Right lobe of liver (tissue), 6 donors: ENCODE measurements at regions not wholly inside any gene's neighbourhood (a gene's known extent, or its start where the extent isn't known, plus 50 kb on each side); places are given as distances from the start of the nearest gene placed in this dataset.
A peak's percentile ranks its signal among the peaks of the same experiment; 100 is the strongest.

Experiments used
- ATAC-seq, 4 donors: fragments of 200-7000 bp; cut with Tn5 transposase; one replicate each; pipeline ENCODE4 v1.9.1; 2020; ENCODE audit warnings: mild to moderate bottlenecking in 4 of 4, moderate library complexity in 4 of 4
- DNase-seq, 3 donors: peaks; one replicate each; pipeline ENCODE4 v3.0.0-alpha.2; 2020
- H3K27ac ChIP-seq, 3 donors: fragments of 200-600 bp; one replicate each; pipeline ENCODE4 v1.8.0; 2022
- H3K27me3 ChIP-seq, 2 donors: fragments of 200-600 bp; one replicate each; pipeline ENCODE4 v1.8.0; 2022
- H3K36me3 ChIP-seq, 4 donors: fragments of 200-600 bp; sonication (generic) in 1 of 4; one replicate each; pipeline versions ENCODE4 v1.5.1 to v1.8.0; 2017 to 2022; ENCODE audit warnings: control low read depth in 1 of 4
- H3K4me1 ChIP-seq, 4 donors: fragments of 200-600 bp; sonication (generic) in 1 of 4; one replicate each; pipeline versions ENCODE4 v1.5.1 to v1.8.0; 2017 to 2022; ENCODE audit warnings: control low read depth in 1 of 4
- H3K4me3 ChIP-seq, 3 donors: fragments of 200-600 bp; one replicate each; pipeline ENCODE4 v1.8.0; 2022
- H3K9me3 ChIP-seq, 4 donors: fragments of 200-600 bp; sonication (generic) in 1 of 4; one replicate each; pipeline versions ENCODE4 v1.5.1 to v1.8.0; 2017 to 2022; ENCODE audit warnings: control low read depth in 1 of 4
- POLR2A ChIP-seq: fragments of 450-650 bp; IDR thresholded peaks from one replicate; pipeline ENCODE4 v1.6.1; 2017; ENCODE audit warnings: antibody characterized with exemption, mild to moderate bottlenecking
- WGBS: methylation state at CpG from one replicate; pipeline ENCODE4 v1.1.6; 2018; ENCODE audit warnings: low coverage, low lambda C conversion rate; ENCODE audit not compliant: insufficient coverage; ENCODE audit errors: missing lambda C conversion rate; 5-methylcytosine and 5-hydroxymethylcytosine counted together
- intact Hi-C, 2 donors: fragments of 100-400 bp; cut with DNase I; formaldehyde crosslinking; loops; one replicate each; pipeline versions ENCODE4 v1.11.2 to v1.14.1; 2022
- TF ChIP-seq, protein P1 (sequence below), 4 donors: fragments of 200-600 bp in 3 of 4; fragments of 450-650 bp in 1 of 4; IDR thresholded peaks; one replicate each; pipeline versions ENCODE4 v1.5.1 to v1.8.0; 2016 to 2022; ENCODE audit warnings: antibody characterized with exemption in 4 of 4, mild to moderate bottlenecking in 2 of 4
- donor health status: DM: no; HTN: yes; CAD: no.
- donor health status: DM: no; HTN: no; CAD: no.
- donor health status: DM: no; HTN: no; CAD: no.
- donor health status: DM: no; HTN: yes; CAD: no.
- donor health status: DM: no; HTN: yes; CAD: no.

DNA sequence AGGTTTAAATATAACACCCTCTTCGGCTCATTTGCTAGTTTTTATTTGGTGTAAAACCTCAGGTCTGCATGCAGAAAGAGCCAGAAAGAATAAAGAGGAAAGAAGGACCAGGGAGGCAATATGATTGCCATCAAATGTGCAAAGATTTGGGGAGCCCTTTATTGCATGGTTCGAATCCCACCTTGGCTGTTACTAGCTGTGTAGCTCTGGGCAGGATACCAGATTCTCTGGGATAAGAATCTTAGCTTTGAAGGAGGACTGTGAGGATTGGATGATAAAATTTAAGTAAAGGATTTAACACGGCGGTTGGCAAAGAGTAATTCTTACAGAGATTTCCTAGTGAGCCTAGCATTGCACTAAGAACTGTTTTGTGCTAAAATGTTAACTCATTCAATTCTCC, 510.2 kb upstream of the LCORL start:
- WGBS: 63% methylated on average over 4 of the region's 4 CpGs
- TF ChIP-seq, protein P1, sequence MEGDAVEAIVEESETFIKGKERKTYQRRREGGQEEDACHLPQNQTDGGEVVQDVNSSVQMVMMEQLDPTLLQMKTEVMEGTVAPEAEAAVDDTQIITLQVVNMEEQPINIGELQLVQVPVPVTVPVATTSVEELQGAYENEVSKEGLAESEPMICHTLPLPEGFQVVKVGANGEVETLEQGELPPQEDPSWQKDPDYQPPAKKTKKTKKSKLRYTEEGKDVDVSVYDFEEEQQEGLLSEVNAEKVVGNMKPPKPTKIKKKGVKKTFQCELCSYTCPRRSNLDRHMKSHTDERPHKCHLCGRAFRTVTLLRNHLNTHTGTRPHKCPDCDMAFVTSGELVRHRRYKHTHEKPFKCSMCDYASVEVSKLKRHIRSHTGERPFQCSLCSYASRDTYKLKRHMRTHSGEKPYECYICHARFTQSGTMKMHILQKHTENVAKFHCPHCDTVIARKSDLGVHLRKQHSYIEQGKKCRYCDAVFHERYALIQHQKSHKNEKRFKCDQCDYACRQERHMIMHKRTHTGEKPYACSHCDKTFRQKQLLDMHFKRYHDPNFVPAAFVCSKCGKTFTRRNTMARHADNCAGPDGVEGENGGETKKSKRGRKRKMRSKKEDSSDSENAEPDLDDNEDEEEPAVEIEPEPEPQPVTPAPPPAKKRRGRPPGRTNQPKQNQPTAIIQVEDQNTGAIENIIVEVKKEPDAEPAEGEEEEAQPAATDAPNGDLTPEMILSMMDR (IDR thresholded peaks at IDR 0.05): no peak
- TF ChIP-seq POLR2A: no peak
- no peak overlapping the region for H3K4me3 ChIP-seq
- H3K27me3 ChIP-seq: no peaks in the 10 kb centered on the region
- no peaks in the 10 kb centered on the region for H3K9me3 ChIP-seq
- H3K27ac ChIP-seq: no peak overlapping the region
- H3K4me1 ChIP-seq: no peaks in the 10 kb centered on the region
- intact Hi-C loops: no loop called here
- DNase-seq (no peak), ATAC-seq (no peak)
- H3K36me3 ChIP-seq: no peaks in the 10 kb centered on the region

DNA sequence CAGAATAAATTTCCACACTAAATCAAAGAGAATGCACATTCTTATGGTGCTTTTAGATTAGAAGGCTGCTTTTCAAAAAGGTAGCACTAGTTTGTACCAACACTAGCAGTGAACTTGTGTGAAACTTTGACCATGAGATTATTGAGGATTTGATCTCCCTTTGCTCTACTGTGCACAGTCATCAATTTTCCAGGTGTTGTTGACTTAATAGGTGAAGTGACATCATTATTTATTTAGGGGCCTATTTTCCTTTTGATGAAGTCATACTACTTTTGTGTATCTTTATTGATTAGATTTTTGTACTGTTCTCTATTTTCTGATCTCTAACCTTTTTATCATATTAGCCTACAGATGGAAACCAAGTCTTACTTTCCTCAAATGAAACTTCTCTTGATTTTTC, 507.9 kb upstream of the LCORL start:
- ATAC-seq: peak in 2 of 4 donors; percentile 22 to 45
- TF ChIP-seq, protein P1 (IDR thresholded peaks at IDR 0.05): no peak
- no peak for TF ChIP-seq POLR2A
- Histone ChIP-seq H3K36me3 (no peaks in the 10 kb centered on the region), H3K27me3 (no peaks in the 10 kb centered on the region), H3K27ac (no peak overlapping the region), H3K4me3 (no peak overlapping the region), H3K9me3 (no peaks in the 10 kb centered on the region), H3K4me1 (no peaks in the 10 kb centered on the region)
- no peak for DNase-seq
- intact Hi-C loops: no loop called here

DNA sequence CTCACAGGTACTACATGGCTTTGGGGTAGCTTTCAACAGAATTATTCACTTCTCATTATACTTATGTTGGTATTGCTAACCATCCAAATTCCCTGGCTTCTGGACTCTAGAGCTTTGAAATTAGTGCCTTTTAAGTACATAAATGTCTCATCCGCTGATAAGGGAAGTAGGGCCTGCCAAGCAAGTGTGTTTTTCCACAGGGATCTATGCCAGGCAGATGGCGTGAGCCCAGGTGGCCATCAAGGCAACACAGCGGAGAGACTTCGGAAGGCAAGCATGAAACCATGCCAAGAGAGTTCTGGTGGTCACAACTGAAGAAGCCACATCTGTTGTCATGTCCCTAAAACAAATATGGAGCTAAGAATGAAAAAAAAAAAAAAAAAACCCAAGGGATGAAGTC, 503.1 kb upstream of the LCORL start:
- no peaks in the 10 kb centered on the region for H3K9me3 ChIP-seq
- H3K4me3 ChIP-seq: no peak overlapping the region
- intact Hi-C loops: no loop called here
- no peaks in the 10 kb centered on the region for H3K36me3 ChIP-seq
- ATAC-seq: no peak
- TF ChIP-seq, protein P1 (IDR thresholded peaks at IDR 0.05): no peak
- no peak for TF ChIP-seq POLR2A
- H3K4me1 ChIP-seq: no peaks in the 10 kb centered on the region
- DNase-seq: no peak
- 68% methylated on average over 4 of the region's 4 CpGs for WGBS
- H3K27ac ChIP-seq: no peak overlapping the region
- H3K27me3 ChIP-seq: no peaks in the 10 kb centered on the region

DNA sequence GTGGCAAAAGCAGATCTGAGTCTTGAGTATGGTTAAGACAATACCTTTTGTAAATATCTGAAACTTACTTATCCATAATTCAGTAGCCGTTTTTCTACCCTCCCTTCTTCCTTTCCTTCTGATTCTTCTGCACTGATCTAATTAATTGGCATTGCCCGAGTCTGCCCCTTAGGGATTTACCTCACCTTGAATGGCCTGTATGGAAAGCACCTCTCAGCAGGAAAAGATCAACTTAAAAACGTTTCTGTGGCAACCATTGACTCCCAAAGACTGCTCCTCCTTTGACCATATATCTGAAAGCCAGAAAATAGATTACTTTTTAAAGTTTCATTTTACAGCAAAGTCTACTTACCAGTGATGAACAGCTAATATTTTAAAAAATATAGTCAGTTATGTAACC, 496.5 kb upstream of the LCORL start:
- no peaks in the 10 kb centered on the region for H3K4me1 ChIP-seq
- H3K9me3 ChIP-seq: no peaks in the 10 kb centered on the region
- H3K4me3 ChIP-seq: no peak overlapping the region
- ATAC-seq (no peak), DNase-seq (no peak)
- no peaks in the 10 kb centered on the region for H3K36me3 ChIP-seq
- intact Hi-C loops: no loop called here
- H3K27ac ChIP-seq: no peak overlapping the region
- TF ChIP-seq, protein P1 (IDR thresholded peaks at IDR 0.05): no peak
- TF ChIP-seq POLR2A: no peak
- WGBS: 4% methylated on average over 3 of the region's 3 CpGs
- H3K27me3 ChIP-seq: no peaks in the 10 kb centered on the region

DNA sequence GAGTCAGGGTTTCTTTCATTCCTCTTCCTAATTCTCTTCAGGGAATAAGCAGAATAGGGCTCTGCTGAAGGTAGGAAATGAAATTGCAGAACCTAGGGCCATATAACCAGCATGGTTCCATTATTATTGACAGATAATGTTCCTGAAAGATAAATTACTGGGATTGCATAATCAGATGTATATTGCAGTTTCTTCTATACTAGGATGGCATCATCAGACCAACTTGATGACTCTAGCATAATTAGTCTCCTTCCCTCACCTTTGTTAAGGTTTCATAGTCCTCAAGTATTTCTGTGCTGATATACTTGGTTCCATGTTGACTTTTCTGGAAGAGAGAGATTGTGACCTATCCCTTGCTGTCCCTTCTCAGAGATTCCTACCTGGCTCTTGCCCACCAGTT, 492.3 kb upstream of the LCORL start:
- ATAC-seq (no peak), DNase-seq (no peak)
- TF ChIP-seq, protein P1 (IDR thresholded peaks at IDR 0.05): no peak
- no peak for TF ChIP-seq POLR2A
- H3K4me1 ChIP-seq: no peaks in the 10 kb centered on the region
- H3K9me3 ChIP-seq: no peaks in the 10 kb centered on the region
- no peak overlapping the region for H3K4me3 ChIP-seq
- H3K36me3 ChIP-seq: no peaks in the 10 kb centered on the region
- intact Hi-C loops: no loop called here
- H3K27ac ChIP-seq: no peak overlapping the region
- H3K27me3 ChIP-seq: no peaks in the 10 kb centered on the region
